Epithelial cell of proximal tubule (primary cell): ENCODE measurements at regions not wholly inside any gene's neighbourhood (a gene's known extent, or its start where the extent isn't known, plus 50 kb on each side); places are given as distances from the start of the nearest gene placed in this dataset.

Source experiments
- DNase-seq: peaks from one replicate; pipeline ENCODE4 v3.0.0-alpha.2; 2011; ENCODE audit warnings: low read depth
- H3K4me3 ChIP-seq: 2 replicates; pipeline ENCODE4 v1.5.1; 2011; ENCODE audit warnings: low read depth, mild to moderate bottlenecking, low read length
- CTCF ChIP-seq: conservative IDR thresholded peaks from 2 replicates; pipeline ENCODE4 v1.5.1; 2012; ENCODE audit warnings: low read depth, mild to moderate bottlenecking, low read length

GRCh38 chr5:11997942-11998341 lies 93.7 kb upstream of the CTNND2 start:
- H3K4me3 ChIP-seq = no peak overlapping the region
- DNase-seq = no peak
- TF ChIP-seq CTCF = no peak

GRCh38 chr5:11992518-11992917 lies 88.3 kb upstream of the CTNND2 start:
- H3K4me3 ChIP-seq = no peak overlapping the region
- no peak for DNase-seq
- no peak for TF ChIP-seq CTCF

- H3K4me3 ChIP-seq = no peak overlapping the region
- no peak for DNase-seq
- no peak for TF ChIP-seq CTCF
Observed at GRCh38 chr5:11985993-11986392, 81.7 kb upstream of the CTNND2 start.

GRCh38 chr5:11984196-11984595 lies 80.0 kb upstream of the CTNND2 start:
- TF ChIP-seq CTCF = no peak
- no peak for DNase-seq
- no peak overlapping the region for H3K4me3 ChIP-seq

- no peak for TF ChIP-seq CTCF
- DNase-seq = no peak
- no peak overlapping the region for H3K4me3 ChIP-seq
Observed at GRCh38 chr5:11981986-11982385, 77.7 kb upstream of the CTNND2 start.

GRCh38 chr5:11977904-11978303 lies 73.7 kb upstream of the CTNND2 start:
- TF ChIP-seq CTCF = no peak
- H3K4me3 ChIP-seq = no peak overlapping the region
- no peak for DNase-seq

- DNase-seq = no peak
- H3K4me3 ChIP-seq = no peak overlapping the region
- TF ChIP-seq CTCF = no peak
Observed at GRCh38 chr5:11973469-11973868, 69.2 kb upstream of the CTNND2 start.
